IMR-90 (cell line): ENCODE measurements at regions not wholly inside any gene's neighbourhood (a gene's known extent, or its start where the extent isn't known, plus 50 kb on each side); places are given as distances from the start of the nearest gene placed in this dataset.

ENCODE experiments used
- ATAC-seq: fragments of 200-7000 bp; cut with Tn5 transposase; 2 replicates; pipeline ENCODE4 v1.9.1; 2020; ENCODE audit warnings: low read depth, mild to moderate bottlenecking, moderate library complexity
- BruUV-seq: library from RNA; stranded (reverse); fragments of 400-500 nt; replicated peaks from 2 replicates; lab custom pipeline; 2021; lab: Mats Ljungman, UMichigan
- CTCF ChIA-PET: fragments of 300-600 bp; formaldehyde crosslinking; extraction: SDS; loops from one replicate; lab custom pipeline; 2021; ENCODE audit warnings: antibody characterized with exemption; lab: Yijun Ruan, JAX
- POLR2A ChIA-PET: fragments of 300-600 bp; sonication (Branson Sonifier 250); formaldehyde crosslinking; loops from one replicate; lab custom pipeline; 2022; ENCODE audit warnings: antibody characterized with exemption; ENCODE audit not compliant: unreplicated experiment; lab: Charles Lee
- DNase-seq: peaks from one replicate; pipeline ENCODE4 v3.0.0; 2013
- H2AFZ ChIP-seq: replicated peaks from 2 replicates; pipeline ENCODE3; 2013; ENCODE audit warnings: low read length, mild to moderate bottlenecking; ENCODE audit not compliant: poor library complexity
- H2AK5ac ChIP-seq: 2 replicates; pipeline ENCODE4 v1.6.1; 2013; ENCODE audit warnings: low read depth, low read length, inconsistent platforms
- H2AK9ac ChIP-seq: replicated peaks from 2 replicates; pipeline ENCODE3; 2013; ENCODE audit warnings: mild to moderate bottlenecking, low read depth, low read length, moderate library complexity; ENCODE audit not compliant: poor library complexity
- H2BK120ac ChIP-seq: 2 replicates; pipeline ENCODE4 v1.6.1; 2013; ENCODE audit warnings: low read depth, low read length, inconsistent platforms
- H2BK15ac ChIP-seq: 3 replicates; pipeline ENCODE4 v1.6.1; 2013; ENCODE audit warnings: low read depth, low read length, inconsistent platforms
- H2BK20ac ChIP-seq: 2 replicates; pipeline ENCODE4 v1.6.1; 2013; ENCODE audit warnings: low read depth, mild to moderate bottlenecking, inconsistent platforms, low read length, moderate library complexity
- H2BK5ac ChIP-seq: 2 replicates; pipeline ENCODE4 v1.6.1; 2013; ENCODE audit warnings: mild to moderate bottlenecking, low read depth, low read length, inconsistent platforms; ENCODE audit not compliant: poor library complexity, severe bottlenecking
- H3K14ac ChIP-seq: replicated peaks from 2 replicates; pipeline ENCODE4 v1.6.1; 2013; ENCODE audit warnings: low read depth, low read length, inconsistent platforms
- H3K18ac ChIP-seq: 2 replicates; pipeline ENCODE4 v1.6.1; 2013; ENCODE audit warnings: low read depth, low read length, control low read depth
- H3K23ac ChIP-seq: 2 replicates; pipeline ENCODE4 v1.6.1; 2013; ENCODE audit warnings: low read depth, low read length, inconsistent platforms
- H3K27ac ChIP-seq: 2 replicates; pipeline ENCODE4 v1.5.1; 2013; ENCODE audit warnings: mild to moderate bottlenecking, control low read depth, low read length; ENCODE audit not compliant: insufficient read depth
- H3K27me3 ChIP-seq: 2 replicates; pipeline ENCODE4 v1.6.1; 2013; ENCODE audit warnings: low read length; ENCODE audit not compliant: control insufficient read depth, insufficient read depth
- H3K36me3 ChIP-seq: 2 replicates; pipeline ENCODE4 v1.6.1; 2013; ENCODE audit warnings: low read length, mixed read lengths; ENCODE audit not compliant: control insufficient read depth, insufficient read depth
- H3K4ac ChIP-seq: 2 replicates; pipeline ENCODE4 v1.6.1; 2013; ENCODE audit warnings: low read depth, low read length, inconsistent platforms
- H3K4me1 ChIP-seq: 2 replicates; pipeline ENCODE4 v1.6.1; 2013; ENCODE audit warnings: low read length, mixed read lengths; ENCODE audit not compliant: control insufficient read depth, insufficient read depth
- H3K4me2 ChIP-seq: 2 replicates; pipeline ENCODE4 v1.6.1; 2013; ENCODE audit warnings: low read depth, mild to moderate bottlenecking, control low read depth, low read length, moderate library complexity
- H3K4me3 ChIP-seq: 2 replicates; pipeline ENCODE4 v1.5.1; 2013; ENCODE audit warnings: low read depth, mild to moderate bottlenecking, control low read depth, low read length, moderate library complexity; ENCODE audit not compliant: insufficient read depth
- H3K56ac ChIP-seq: 2 replicates; pipeline ENCODE4 v1.6.1; 2013; ENCODE audit warnings: low read length, inconsistent platforms; ENCODE audit not compliant: insufficient read depth; ENCODE audit errors: extremely low read depth
- H3K79me1 ChIP-seq, 2 experiments: 2 replicates each; pipeline ENCODE4 v1.6.1; 2013; ENCODE audit warnings: low read length in 2 of 2, inconsistent platforms in 1 of 2, low read depth in 1 of 2
- H3K9ac ChIP-seq: 2 replicates; pipeline ENCODE4 v1.6.1; 2013; ENCODE audit warnings: low read depth, low read length, control low read depth
- H3K9me1 ChIP-seq: 2 replicates; pipeline ENCODE4 v1.6.1; 2013; ENCODE audit warnings: low read length, inconsistent platforms; ENCODE audit not compliant: insufficient read depth
- H3K9me3 ChIP-seq: 2 replicates; pipeline ENCODE4 v1.6.1; 2013; ENCODE audit warnings: low read length; ENCODE audit not compliant: control insufficient read depth, insufficient read depth
- H4K20me1 ChIP-seq: 2 replicates; pipeline ENCODE4 v1.6.1; 2013; ENCODE audit warnings: low read length, inconsistent platforms; ENCODE audit not compliant: insufficient read depth
- H4K5ac ChIP-seq: 2 replicates; pipeline ENCODE4 v1.6.1; 2013; ENCODE audit warnings: mild to moderate bottlenecking, low read depth, low read length, control low read depth
- H4K8ac ChIP-seq, 2 experiments: 2 replicates each; pipeline ENCODE4 v1.6.1; 2013; ENCODE audit warnings: low read depth in 2 of 2, low read length in 2 of 2, control low read depth in 1 of 2, inconsistent platforms in 1 of 2
- H4K91ac ChIP-seq: 2 replicates; pipeline ENCODE4 v1.6.1; 2013; ENCODE audit warnings: low read depth, low read length, inconsistent platforms; ENCODE audit not compliant: insufficient read depth
- BHLHE40 ChIP-seq: fragments of 150-350 bp; IDR thresholded peaks from 2 replicates; pipeline ENCODE4 v1.6.1; 2016; ENCODE audit warnings: mild to moderate bottlenecking, low read depth, low read length
- CEBPB ChIP-seq: IDR thresholded peaks from 2 replicates; pipeline ENCODE4 v1.6.1; 2012; ENCODE audit warnings: low read depth, low read length, improper control_type of control experiment
- CHD1 ChIP-seq: IDR thresholded peaks from 2 replicates; pipeline ENCODE4 v1.6.1; 2012; ENCODE audit warnings: low read depth, low read length, improper control_type of control experiment
- FOS ChIP-seq: fragments of 150-350 bp; IDR thresholded peaks from 2 replicates; pipeline ENCODE4 v1.6.1; 2016; ENCODE audit warnings: low read depth, low read length
- MAFK ChIP-seq: IDR thresholded peaks from 2 replicates; pipeline ENCODE4 v1.6.1; 2012; ENCODE audit warnings: low read depth, low read length, improper control_type of control experiment
- MAZ ChIP-seq: IDR thresholded peaks from 2 replicates; pipeline ENCODE4 v1.6.1; 2012; ENCODE audit warnings: low read depth, mild to moderate bottlenecking, low read length, improper control_type of control experiment, moderate library complexity, borderline replicate concordance
- MXI1 ChIP-seq: IDR thresholded peaks from 2 replicates; pipeline ENCODE4 v1.6.1; 2012; ENCODE audit warnings: low read depth, mild to moderate bottlenecking, low read length, moderate library complexity, borderline replicate concordance
- NFE2L2 ChIP-seq: fragments of 150-350 bp; IDR thresholded peaks from 2 replicates; pipeline ENCODE4 v1.6.1; 2016; ENCODE audit warnings: low read depth, mild to moderate bottlenecking, low read length
- POLR2A ChIP-seq: IDR thresholded peaks from 2 replicates; pipeline ENCODE4 v1.6.1; 2012; ENCODE audit warnings: mild to moderate bottlenecking, low read depth, low read length
- RAD21 ChIP-seq: IDR thresholded peaks from 2 replicates; pipeline ENCODE4 v1.6.1; 2012; ENCODE audit warnings: low read length, improper control_type of control experiment
- RCOR1 ChIP-seq: IDR thresholded peaks from 2 replicates; pipeline ENCODE4 v1.6.1; 2012; ENCODE audit warnings: mild to moderate bottlenecking, low read length, improper control_type of control experiment; ENCODE audit not compliant: insufficient replicate concordance
- RFX5 ChIP-seq: IDR thresholded peaks from 2 replicates; pipeline ENCODE4 v1.8.0; 2012; ENCODE audit warnings: low read depth, mild to moderate bottlenecking, low read length, moderate library complexity
- SMC3 ChIP-seq: fragments of 150-350 bp; IDR thresholded peaks from 2 replicates; pipeline ENCODE4 v1.6.1; 2016; ENCODE audit warnings: low read depth, mild to moderate bottlenecking, antibody characterized with exemption, low read length, moderate library complexity
- WGBS, 2 experiments: methylation state at CpG; one replicate each; pipeline versions ENCODE4 v1.1.5 to v1.1.7; 2013; ENCODE audit warnings: missing lambda C conversion rate in 2 of 2; ENCODE audit not compliant: insufficient read length in 1 of 2; ENCODE audit errors: extremely low coverage in 2 of 2; 5-methylcytosine and 5-hydroxymethylcytosine counted together
- dilution Hi-C: fragments of 300-500 bp; cut with HindIII; formaldehyde crosslinking; loops from one replicate; pipeline ENCODE4 v1.14.3; 2018; ENCODE audit warnings: low sequenced_read_pairs; ENCODE audit not compliant: unreplicated experiment
- in situ Hi-C: fragments of 300-500 bp; cut with MboI; formaldehyde crosslinking; loops from 3 replicates; pipeline ENCODE4 v1.14.3; 2019; ENCODE audit warnings: low sequenced_read_pairs, inconsistent platforms, mixed read lengths
- intact Hi-C: fragments of 100-400 bp; cut with micrococcal nuclease; formaldehyde crosslinking; loops from 2 replicates; pipeline ENCODE4 v1.10.0; 2022
- TF ChIP-seq, protein P1 (sequence below): fragments of 150-350 bp; IDR thresholded peaks from 2 replicates; pipeline ENCODE4 v1.6.1; 2016; ENCODE audit warnings: low read depth, mild to moderate bottlenecking, low read length, moderate library complexity, borderline replicate concordance
- TF ChIP-seq, protein P2 (sequence below): fragments of 150-350 bp; IDR thresholded peaks from 2 replicates; pipeline ENCODE4 v1.6.1; 2017; ENCODE audit warnings: mild to moderate bottlenecking, antibody characterized with exemption, low read length, low read depth
- TF ChIP-seq, protein P3 (sequence below): conservative IDR thresholded peaks from 2 replicates; pipeline ENCODE4 v1.5.1; 2012; ENCODE audit warnings: mild to moderate bottlenecking, low read depth, low read length, improper control_type of control experiment

DNA sequence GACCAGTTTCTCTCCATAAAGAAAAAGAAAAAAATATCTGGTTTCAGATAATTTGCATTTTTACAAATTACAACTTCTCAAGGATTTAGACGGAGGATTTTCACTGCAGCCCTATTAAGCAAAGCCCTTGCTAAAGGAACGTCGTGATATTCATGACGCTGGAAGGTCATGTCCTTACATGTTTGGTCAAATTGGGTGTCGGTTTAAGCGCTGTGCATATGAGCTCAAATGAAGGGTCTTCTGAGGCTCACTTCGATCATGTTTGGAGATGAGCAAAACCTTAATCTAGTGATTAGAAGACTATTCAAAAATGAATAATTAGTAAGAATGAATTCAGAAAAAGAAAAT, 67.3 kb upstream of the USP15 start:
- peak overlapping the region; percentile 74 for H3K4me2 ChIP-seq
- H3K56ac ChIP-seq: no peak overlapping the region
- no peak overlapping the region for H4K5ac ChIP-seq
- no peak overlapping the region for H2AK5ac ChIP-seq
- H2BK20ac ChIP-seq: no peak overlapping the region; the same call in 1 of the 2 replicates
- peak; percentile 50 for ATAC-seq
- H2BK15ac ChIP-seq: no peak overlapping the region
- H3K4ac ChIP-seq: no peak overlapping the region
- no peak overlapping the region for H4K91ac ChIP-seq
- 0 out of 4 replicates have a peak overlapping the region, but pooled peaks of 1 of the 2 experiments have one; percentile 31 for H4K8ac ChIP-seq
- CTCF ChIA-PET: interaction anchor here (1.3 kb wide), 1 partner anchor 18 kb away, joined by 3 read pairs; no protein-coding TSS in a partner anchor
- BruUV-seq: no TSS peak
- POLR2A ChIA-PET: no interaction called here
- peak overlapping the region; percentile 28; the same call in 1 of the 2 replicates for H3K4me3 ChIP-seq
- no peak overlapping the region for H3K27ac ChIP-seq
- dilution Hi-C loops: no loop called here
- no peak overlapping the region for H3K14ac ChIP-seq
- intact Hi-C loops: loop anchor here (5.0 kb wide), 1 partner anchor 186 kb away; no protein-coding TSS in a partner anchor
- no peak overlapping the region for H2AFZ ChIP-seq
- no peak overlapping the region for H3K9ac ChIP-seq
- in situ Hi-C loops: no loop called here
- H3K23ac ChIP-seq: no peak overlapping the region
- no peak overlapping the region for H3K18ac ChIP-seq
- TF ChIP-seq MAZ (no peak), RCOR1 (no peak), SMC3 (no peak), NFE2L2 (no peak), RFX5 (no peak), CEBPB (no peak), BHLHE40 (no peak), POLR2A (no peak), CHD1 (no peak), RAD21 (no peak), FOS (no peak), MAFK (no peak), MXI1 (no peak)
- TF ChIP-seq, protein P1, sequence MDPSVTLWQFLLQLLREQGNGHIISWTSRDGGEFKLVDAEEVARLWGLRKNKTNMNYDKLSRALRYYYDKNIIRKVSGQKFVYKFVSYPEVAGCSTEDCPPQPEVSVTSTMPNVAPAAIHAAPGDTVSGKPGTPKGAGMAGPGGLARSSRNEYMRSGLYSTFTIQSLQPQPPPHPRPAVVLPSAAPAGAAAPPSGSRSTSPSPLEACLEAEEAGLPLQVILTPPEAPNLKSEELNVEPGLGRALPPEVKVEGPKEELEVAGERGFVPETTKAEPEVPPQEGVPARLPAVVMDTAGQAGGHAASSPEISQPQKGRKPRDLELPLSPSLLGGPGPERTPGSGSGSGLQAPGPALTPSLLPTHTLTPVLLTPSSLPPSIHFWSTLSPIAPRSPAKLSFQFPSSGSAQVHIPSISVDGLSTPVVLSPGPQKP: no peak
- TF ChIP-seq, protein P2, sequence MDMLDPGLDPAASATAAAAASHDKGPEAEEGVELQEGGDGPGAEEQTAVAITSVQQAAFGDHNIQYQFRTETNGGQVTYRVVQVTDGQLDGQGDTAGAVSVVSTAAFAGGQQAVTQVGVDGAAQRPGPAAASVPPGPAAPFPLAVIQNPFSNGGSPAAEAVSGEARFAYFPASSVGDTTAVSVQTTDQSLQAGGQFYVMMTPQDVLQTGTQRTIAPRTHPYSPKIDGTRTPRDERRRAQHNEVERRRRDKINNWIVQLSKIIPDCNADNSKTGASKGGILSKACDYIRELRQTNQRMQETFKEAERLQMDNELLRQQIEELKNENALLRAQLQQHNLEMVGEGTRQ: no peak
- TF ChIP-seq, protein P3, sequence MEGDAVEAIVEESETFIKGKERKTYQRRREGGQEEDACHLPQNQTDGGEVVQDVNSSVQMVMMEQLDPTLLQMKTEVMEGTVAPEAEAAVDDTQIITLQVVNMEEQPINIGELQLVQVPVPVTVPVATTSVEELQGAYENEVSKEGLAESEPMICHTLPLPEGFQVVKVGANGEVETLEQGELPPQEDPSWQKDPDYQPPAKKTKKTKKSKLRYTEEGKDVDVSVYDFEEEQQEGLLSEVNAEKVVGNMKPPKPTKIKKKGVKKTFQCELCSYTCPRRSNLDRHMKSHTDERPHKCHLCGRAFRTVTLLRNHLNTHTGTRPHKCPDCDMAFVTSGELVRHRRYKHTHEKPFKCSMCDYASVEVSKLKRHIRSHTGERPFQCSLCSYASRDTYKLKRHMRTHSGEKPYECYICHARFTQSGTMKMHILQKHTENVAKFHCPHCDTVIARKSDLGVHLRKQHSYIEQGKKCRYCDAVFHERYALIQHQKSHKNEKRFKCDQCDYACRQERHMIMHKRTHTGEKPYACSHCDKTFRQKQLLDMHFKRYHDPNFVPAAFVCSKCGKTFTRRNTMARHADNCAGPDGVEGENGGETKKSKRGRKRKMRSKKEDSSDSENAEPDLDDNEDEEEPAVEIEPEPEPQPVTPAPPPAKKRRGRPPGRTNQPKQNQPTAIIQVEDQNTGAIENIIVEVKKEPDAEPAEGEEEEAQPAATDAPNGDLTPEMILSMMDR: no peak
- no peaks in the 10 kb centered on the region for H3K79me1 ChIP-seq
- no peak overlapping the region for H2BK5ac ChIP-seq
- H3K9me3 ChIP-seq: peaks cover 6% of the 10 kb centered on the region; the same call in 1 of the 2 replicates
- no peaks in the 10 kb centered on the region for H3K9me1 ChIP-seq
- H3K4me1 ChIP-seq: peaks cover 2% of the 10 kb centered on the region; the same call in 1 of the 2 replicates
- peaks cover 30% of the 10 kb centered on the region for H3K27me3 ChIP-seq
- 50% methylated on average over 2 of the region's 7 CpGs; no CpG with 5 or more reads in 1 of the 2 experiments for WGBS, 2 experiments
- H2AK9ac ChIP-seq: no peak overlapping the region
- DNase-seq: no peak
- H4K20me1 ChIP-seq: no peaks in the 10 kb centered on the region
- H3K36me3 ChIP-seq: no peaks in the 10 kb centered on the region
- no peak overlapping the region for H2BK120ac ChIP-seq
